GM12878 (cell line): ENCODE measurements at regions not wholly inside any gene's neighbourhood (a gene's known extent, or its start where the extent isn't known, plus 50 kb on each side); places are given as distances from the start of the nearest gene placed in this dataset.

Experiments used
- CREB1 ChIP-seq: IDR thresholded peaks from 2 replicates; pipeline ENCODE4 v1.6.1; 2012; ENCODE audit warnings: low read depth, mild to moderate bottlenecking, inconsistent platforms
- EGR1 ChIP-seq, 2 experiments: IDR thresholded peaks; 1 replicate in 1 of 2; 2 replicates in 1 of 2; pipeline ENCODE4 v1.6.1; 2011 to 2012; ENCODE audit warnings: low read depth in 2 of 2, low read length in 2 of 2, borderline replicate concordance in 1 of 2, mild to moderate bottlenecking in 1 of 2, moderate library complexity in 1 of 2
- ESRRA ChIP-seq: IDR thresholded peaks from 2 replicates; pipeline ENCODE4 v1.6.1; 2012; ENCODE audit warnings: mild to moderate bottlenecking, low read length, improper control_type of control experiment
- POLR2AphosphoS5 ChIP-seq: IDR thresholded peaks from 2 replicates; pipeline ENCODE4 v1.6.1; 2011; ENCODE audit warnings: mild to moderate bottlenecking, low read length, inconsistent platforms
- TF ChIP-seq, protein P1 (sequence below): IDR thresholded peaks from 2 replicates; pipeline ENCODE4 v1.6.1; 2012; ENCODE audit warnings: low read depth, low read length, improper control_type of control experiment

DNA sequence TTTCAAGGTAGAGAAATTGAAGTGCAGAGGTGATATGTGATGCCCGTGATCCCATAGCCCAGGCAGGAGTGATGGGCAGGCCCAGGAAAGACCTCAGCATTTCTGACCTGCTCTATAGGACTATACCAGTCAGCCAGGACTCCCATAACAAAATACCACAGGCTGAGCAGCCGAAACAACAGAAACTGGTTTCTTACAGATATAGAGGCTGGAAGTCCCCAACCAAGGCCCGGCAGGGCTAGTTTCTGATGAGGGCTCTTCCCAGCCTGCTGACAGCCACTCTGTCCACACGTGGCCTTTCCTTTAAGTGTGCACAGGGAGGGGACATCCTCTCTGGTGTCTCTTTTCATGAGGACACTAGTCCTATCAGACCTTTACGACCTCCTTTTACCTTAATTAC is 104.2 kb upstream of the AGAP1 start:
- TF ChIP-seq POLR2AphosphoS5, result no peak
- TF ChIP-seq CREB1, result no peak
- TF ChIP-seq, protein P1, sequence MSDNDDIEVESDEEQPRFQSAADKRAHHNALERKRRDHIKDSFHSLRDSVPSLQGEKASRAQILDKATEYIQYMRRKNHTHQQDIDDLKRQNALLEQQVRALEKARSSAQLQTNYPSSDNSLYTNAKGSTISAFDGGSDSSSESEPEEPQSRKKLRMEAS, result no peak
- TF ChIP-seq ESRRA, result no peak
- TF ChIP-seq EGR1 (IDR thresholded peaks at IDR 0.05; ENCODE audit: borderline replicate concordance in 1 of 2, low read depth in 2 of 2, low read length in 2 of 2), result no peak
